Mesendoderm (in vitro differentiated cells): ENCODE measurements at regions not wholly inside any gene's neighbourhood (a gene's known extent, or its start where the extent isn't known, plus 50 kb on each side); places are given as distances from the start of the nearest gene placed in this dataset.

ENCODE experiments used
- DNase-seq: peaks from one replicate; pipeline ENCODE4 v3.0.0; 2013
- H2AK5ac ChIP-seq: 2 replicates; pipeline ENCODE4 v1.6.1; 2013; ENCODE audit warnings: low read length, inconsistent platforms
- H2BK120ac ChIP-seq: 2 replicates; pipeline ENCODE4 v1.6.1; 2013; ENCODE audit warnings: low read depth, mild to moderate bottlenecking, low read length, moderate library complexity, mixed read lengths
- H2BK15ac ChIP-seq: replicated peaks from 2 replicates; pipeline ENCODE4 v1.6.1; 2013; ENCODE audit warnings: low read depth, mild to moderate bottlenecking, moderate library complexity
- H2BK5ac ChIP-seq: 2 replicates; pipeline ENCODE4 v1.6.1; 2013; ENCODE audit warnings: low read length, inconsistent platforms
- H3K18ac ChIP-seq: 2 replicates; pipeline ENCODE4 v1.6.1; 2013; ENCODE audit warnings: mild to moderate bottlenecking, low read length, mixed read lengths
- H3K23ac ChIP-seq: one replicate; pipeline ENCODE4 v1.6.1; 2013; ENCODE audit warnings: low read length
- H3K27ac ChIP-seq: 2 replicates; pipeline ENCODE4 v1.5.1; 2013; ENCODE audit warnings: low read depth, mild to moderate bottlenecking, inconsistent platforms, low read length, moderate library complexity
- H3K27me3 ChIP-seq: 2 replicates; pipeline ENCODE4 v1.6.1; 2013; ENCODE audit warnings: low read length, control low read depth, mild to moderate bottlenecking, inconsistent platforms; ENCODE audit not compliant: insufficient read depth, poor library complexity
- H3K36me3 ChIP-seq: 2 replicates; pipeline ENCODE4 v1.6.1; 2013; ENCODE audit warnings: low read length, inconsistent platforms; ENCODE audit not compliant: control insufficient read depth, insufficient read depth
- H3K4ac ChIP-seq: one replicate; pipeline ENCODE4 v1.6.1; 2013; ENCODE audit warnings: low read depth, mild to moderate bottlenecking, low read length, moderate library complexity
- H3K4me1 ChIP-seq: 2 replicates; pipeline ENCODE4 v1.6.1; 2013; ENCODE audit warnings: low read depth, low read length, inconsistent platforms; ENCODE audit not compliant: control insufficient read depth
- H3K4me2 ChIP-seq: 2 replicates; pipeline ENCODE4 v1.6.1; 2013; ENCODE audit warnings: low read length
- H3K4me3 ChIP-seq: 2 replicates; pipeline ENCODE4 v1.5.1; 2013; ENCODE audit warnings: mild to moderate bottlenecking, low read length
- H3K56ac ChIP-seq: one replicate; pipeline ENCODE4 v1.6.1; 2013; ENCODE audit warnings: low read length
- H3K79me1 ChIP-seq: 2 replicates; pipeline ENCODE4 v1.6.1; 2013; ENCODE audit warnings: low read length, inconsistent platforms
- H3K79me2 ChIP-seq: 2 replicates; pipeline ENCODE4 v1.6.1; 2013; ENCODE audit warnings: mild to moderate bottlenecking, low read length; ENCODE audit not compliant: control insufficient read depth, insufficient read depth
- H3K9ac ChIP-seq: 2 replicates; pipeline ENCODE4 v1.6.1; 2013; ENCODE audit warnings: low read length, inconsistent platforms
- H4K5ac ChIP-seq: one replicate; pipeline ENCODE4 v1.6.1; 2013; ENCODE audit warnings: low read length
- H4K8ac ChIP-seq: one replicate; pipeline ENCODE4 v1.6.1; 2013; ENCODE audit warnings: low read depth, mild to moderate bottlenecking, control low read depth, low read length, moderate library complexity
- WGBS: extraction: QIAGEN DNeasy Blood & Tissue Kit; methylation state at CpG from one replicate; pipeline ENCODE4 v1.1.7; 2013; ENCODE audit warnings: low lambda C conversion rate, missing lambda C conversion rate; ENCODE audit not compliant: insufficient coverage; ENCODE audit errors: extremely low coverage; 5-methylcytosine and 5-hydroxymethylcytosine counted together

- no peaks in the 10 kb centered on the region for H3K27me3 ChIP-seq
- H3K4me1 ChIP-seq: peaks cover 19% of the 10 kb centered on the region
- peak overlapping the region; percentile 48 for H3K4ac ChIP-seq
- peak; percentile 93 for DNase-seq
- no peak overlapping the region for H3K4me2 ChIP-seq
- H3K18ac ChIP-seq: peak overlapping the region; percentile 82
- no peak overlapping the region for H3K9ac ChIP-seq
- peak overlapping the region; percentile 68 for H2AK5ac ChIP-seq
- H3K4me3 ChIP-seq: no peak overlapping the region
- WGBS: no CpG with 5 or more reads among the region's 3 CpGs
- no peaks in the 10 kb centered on the region for H3K36me3 ChIP-seq
- H2BK120ac ChIP-seq: no peak overlapping the region
- H2BK15ac ChIP-seq: no peak overlapping the region
- H2BK5ac ChIP-seq: peak overlapping the region; percentile 85
- no peak overlapping the region for H4K8ac ChIP-seq
- peak overlapping the region; percentile 76 for H3K56ac ChIP-seq
- no peak overlapping the region for H4K5ac ChIP-seq
- H3K23ac ChIP-seq: no peak overlapping the region
- H3K79me1 ChIP-seq: no peaks in the 10 kb centered on the region
- H3K79me2 ChIP-seq: no peaks in the 10 kb centered on the region
- H3K27ac ChIP-seq: peak overlapping the region; percentile 25
Observed at GRCh38 chr1:232308616-232309015, 321.3 kb downstream of the SIPA1L2 start.

GRCh38 chr1:232307296-232308017 lies 322.5 kb downstream of the SIPA1L2 start:
- H2BK5ac ChIP-seq: peak overlapping the region; percentile 14
- H3K36me3 ChIP-seq: no peaks in the 10 kb centered on the region
- H4K5ac ChIP-seq: no peak overlapping the region
- H3K4me3 ChIP-seq: no peak overlapping the region
- peak overlapping the region; percentile 45 for H3K56ac ChIP-seq
- peak overlapping the region; percentile 8 for H3K18ac ChIP-seq
- no peak overlapping the region for H3K27ac ChIP-seq
- no peak overlapping the region for H4K8ac ChIP-seq
- no peaks in the 10 kb centered on the region for H3K79me1 ChIP-seq
- H3K4ac ChIP-seq: no peak overlapping the region
- H3K4me2 ChIP-seq: no peak overlapping the region
- no CpG with 5 or more reads among the region's 5 CpGs for WGBS
- no peak overlapping the region for H2AK5ac ChIP-seq
- H2BK120ac ChIP-seq: no peak overlapping the region
- H3K79me2 ChIP-seq: no peaks in the 10 kb centered on the region
- no peak overlapping the region for H3K9ac ChIP-seq
- no peak overlapping the region for H2BK15ac ChIP-seq
- H3K23ac ChIP-seq: no peak overlapping the region
- peaks cover 20% of the 10 kb centered on the region for H3K4me1 ChIP-seq
- H3K27me3 ChIP-seq: no peaks in the 10 kb centered on the region
- no peak for DNase-seq

GRCh38 chr1:232306269-232306961 lies 323.5 kb downstream of the SIPA1L2 start:
- no peaks in the 10 kb centered on the region for H3K36me3 ChIP-seq
- no peak overlapping the region for H4K5ac ChIP-seq
- H3K4ac ChIP-seq: no peak overlapping the region
- no peak overlapping the region for H2BK15ac ChIP-seq
- H4K8ac ChIP-seq: no peak overlapping the region
- H3K18ac ChIP-seq: peak overlapping the region; percentile 16
- H3K79me1 ChIP-seq: no peaks in the 10 kb centered on the region
- H3K56ac ChIP-seq: peak overlapping the region; percentile 43
- no peaks in the 10 kb centered on the region for H3K27me3 ChIP-seq
- H2BK5ac ChIP-seq: peak overlapping the region; percentile 33
- DNase-seq: peak; percentile 82
- no peak overlapping the region for H2BK120ac ChIP-seq
- H3K27ac ChIP-seq: peak overlapping the region; percentile 30
- WGBS: no CpG with 5 or more reads among the region's 8 CpGs
- H3K4me1 ChIP-seq: peaks cover 24% of the 10 kb centered on the region
- peak overlapping the region; percentile 1 for H3K9ac ChIP-seq
- H3K4me2 ChIP-seq: no peak overlapping the region
- no peak overlapping the region for H3K4me3 ChIP-seq
- no peak overlapping the region for H3K23ac ChIP-seq
- no peaks in the 10 kb centered on the region for H3K79me2 ChIP-seq
- H2AK5ac ChIP-seq: peak overlapping the region; percentile 25

GRCh38 chr1:232305050-232305449 lies 324.9 kb downstream of the SIPA1L2 start:
- H3K4me1 ChIP-seq: peaks cover 24% of the 10 kb centered on the region
- peak overlapping the region; percentile 28 for H2BK15ac ChIP-seq
- no peaks in the 10 kb centered on the region for H3K79me1 ChIP-seq
- no peak overlapping the region for H3K4me2 ChIP-seq
- no peaks in the 10 kb centered on the region for H3K36me3 ChIP-seq
- no peak overlapping the region for H3K9ac ChIP-seq
- H3K56ac ChIP-seq: no peak overlapping the region
- WGBS: no CpG with 5 or more reads among the region's 4 CpGs
- no peak overlapping the region for H2BK120ac ChIP-seq
- no peak overlapping the region for H2BK5ac ChIP-seq
- H2AK5ac ChIP-seq: peak overlapping the region; percentile 33
- no peak overlapping the region for H3K23ac ChIP-seq
- no peaks in the 10 kb centered on the region for H3K27me3 ChIP-seq
- no peak overlapping the region for H3K18ac ChIP-seq
- no peak overlapping the region for H4K8ac ChIP-seq
- H4K5ac ChIP-seq: no peak overlapping the region
- DNase-seq: no peak
- no peak overlapping the region for H3K27ac ChIP-seq
- peak overlapping the region; percentile 9 for H3K4ac ChIP-seq
- H3K4me3 ChIP-seq: no peak overlapping the region
- no peaks in the 10 kb centered on the region for H3K79me2 ChIP-seq

GRCh38 chr1:232303222-232303620 lies 326.7 kb downstream of the SIPA1L2 start:
- Histone ChIP-seq H3K4me1 (peaks cover 15% of the 10 kb centered on the region), H3K27me3 (no peaks in the 10 kb centered on the region), H4K5ac (no peak overlapping the region), H3K4me2 (no peak overlapping the region), H3K9ac (no peak overlapping the region), H2BK5ac (no peak overlapping the region), H3K18ac (no peak overlapping the region), H3K79me1 (no peaks in the 10 kb centered on the region), H3K23ac (no peak overlapping the region), H2AK5ac (no peak overlapping the region), H3K56ac (no peak overlapping the region), H3K36me3 (no peaks in the 10 kb centered on the region), H3K79me2 (no peaks in the 10 kb centered on the region), H4K8ac (no peak overlapping the region), H3K4ac (no peak overlapping the region), H3K4me3 (no peak overlapping the region), H2BK120ac (no peak overlapping the region), H3K27ac (no peak overlapping the region), H2BK15ac (no peak overlapping the region)
- no CpG with 5 or more reads among the region's 5 CpGs for WGBS
- no peak for DNase-seq
